Kidney (tissue), 13 donors: ENCODE measurements at regions not wholly inside any gene's neighbourhood (a gene's known extent, or its start where the extent isn't known, plus 50 kb on each side); places are given as distances from the start of the nearest gene placed in this dataset.

Source experiments
- DNase-seq, 5 donors: peaks; one replicate each; pipeline ENCODE4 v3.0.0-alpha.2; 2013 to 2020
- FAIRE-seq: peaks from 2 replicates; lab custom pipeline; 2012; peaks lifted over from hg19 to GRCh38; lab: Jason Lieb, UNC
- H3K27ac ChIP-seq, 2 donors: one replicate each; pipeline ENCODE4 v1.7.0; 2013; ENCODE audit warnings: low read depth in 2 of 2, low read length in 2 of 2, inconsistent platforms in 1 of 2
- H3K27me3 ChIP-seq: one replicate; pipeline ENCODE4 v1.7.1; 2013; ENCODE audit warnings: low read length, inconsistent platforms; ENCODE audit not compliant: control insufficient read depth, insufficient read depth
- H3K36me3 ChIP-seq, 3 donors: one replicate each; pipeline versions ENCODE4 v1.7.0 to v1.7.1; 2013; ENCODE audit warnings: low read length in 3 of 3, control low read depth in 1 of 3, inconsistent platforms in 1 of 3; ENCODE audit not compliant: insufficient read depth in 3 of 3, control insufficient read depth in 2 of 3
- H3K4me1 ChIP-seq, 3 donors: one replicate each; pipeline versions ENCODE4 v1.7.0 to v1.7.1; 2013; ENCODE audit warnings: low read length in 3 of 3, inconsistent platforms in 1 of 3, low read depth in 1 of 3; ENCODE audit not compliant: control insufficient read depth in 2 of 3, insufficient read depth in 2 of 3
- H3K4me3 ChIP-seq, 3 donors: one replicate each; pipeline versions ENCODE4 v1.7.0 to v1.8.1; 2013; ENCODE audit warnings: low read length in 3 of 3, control low read depth in 1 of 3, inconsistent platforms in 1 of 3
- H3K9ac ChIP-seq, 3 donors: one replicate each; pipeline versions ENCODE4 v1.7.0 to v1.7.1; 2013; ENCODE audit warnings: low read length in 3 of 3, control low read depth in 1 of 3, inconsistent platforms in 1 of 3
- H3K9me3 ChIP-seq, 3 donors: one replicate each; pipeline versions ENCODE4 v1.7.0 to v1.7.1; 2013; ENCODE audit warnings: low read length in 3 of 3, control low read depth in 1 of 3, inconsistent platforms in 1 of 3; ENCODE audit not compliant: control insufficient read depth in 2 of 3, insufficient read depth in 1 of 3
- intact Hi-C: fragments of 100-400 bp; cut with DNase I; formaldehyde crosslinking; loops from one replicate; pipeline ENCODE4 v1.11.1; 2022
- TF ChIP-seq, protein P1 (sequence below): IDR thresholded peaks from 3 replicates; pipeline ENCODE4 v1.5.1; 2012; ENCODE audit warnings: mild to moderate bottlenecking, moderate library complexity, borderline replicate concordance; ENCODE audit not compliant: insufficient read depth; ENCODE audit errors: extremely low read depth
- donor health status: control.
- donor health status: control.
- donor health status: control.
- donor health status: control.
- donor health status: control.
- donor health status: DM: yes; HTN: yes; CAD: no.
- donor health status: Normal renal cell carcinoma (clear cell type).

DNA sequence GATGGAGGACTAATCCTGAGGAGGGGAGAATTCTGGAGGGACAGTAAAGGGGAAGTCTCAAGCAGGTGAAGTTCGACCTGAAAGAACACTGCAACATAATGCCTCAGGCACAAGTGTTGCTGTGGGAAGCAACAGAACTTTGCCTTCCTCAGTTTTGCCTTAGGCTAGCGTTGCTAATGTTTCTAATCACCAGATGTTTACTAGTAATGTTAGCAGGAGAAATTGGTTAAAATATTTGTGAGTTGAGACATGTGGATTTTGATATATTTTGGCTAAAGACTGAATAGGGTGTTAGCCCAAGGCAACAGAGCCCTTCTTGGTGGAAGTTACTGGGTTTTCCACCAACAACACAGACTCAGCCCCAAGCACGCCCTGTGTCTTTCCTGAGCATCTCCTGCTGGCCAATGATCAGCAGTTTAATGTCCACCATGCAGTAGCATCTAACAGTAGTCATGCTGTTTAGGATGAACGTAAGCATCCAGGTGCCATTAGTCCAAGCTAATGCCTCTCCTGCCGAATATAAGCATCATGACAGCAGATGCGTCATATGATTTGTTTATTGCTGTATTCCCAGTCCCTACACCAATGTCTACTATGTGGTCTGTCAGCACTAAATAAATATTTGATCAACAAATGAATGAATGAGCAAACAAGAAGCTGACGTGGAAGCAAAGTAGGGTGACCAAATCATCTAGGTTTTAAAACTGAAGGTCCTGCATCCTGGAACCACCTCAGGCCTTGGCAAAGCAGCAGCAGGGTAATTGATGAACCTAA is 511.9 kb upstream of the HTR2A start:
- no peaks in the 10 kb centered on the region for H3K36me3 ChIP-seq
- H3K9me3 ChIP-seq = no peaks in the 10 kb centered on the region
- H3K27ac ChIP-seq = no peak overlapping the region
- no peak for FAIRE-seq
- no peak overlapping the region for H3K9ac ChIP-seq
- TF ChIP-seq, protein P1, sequence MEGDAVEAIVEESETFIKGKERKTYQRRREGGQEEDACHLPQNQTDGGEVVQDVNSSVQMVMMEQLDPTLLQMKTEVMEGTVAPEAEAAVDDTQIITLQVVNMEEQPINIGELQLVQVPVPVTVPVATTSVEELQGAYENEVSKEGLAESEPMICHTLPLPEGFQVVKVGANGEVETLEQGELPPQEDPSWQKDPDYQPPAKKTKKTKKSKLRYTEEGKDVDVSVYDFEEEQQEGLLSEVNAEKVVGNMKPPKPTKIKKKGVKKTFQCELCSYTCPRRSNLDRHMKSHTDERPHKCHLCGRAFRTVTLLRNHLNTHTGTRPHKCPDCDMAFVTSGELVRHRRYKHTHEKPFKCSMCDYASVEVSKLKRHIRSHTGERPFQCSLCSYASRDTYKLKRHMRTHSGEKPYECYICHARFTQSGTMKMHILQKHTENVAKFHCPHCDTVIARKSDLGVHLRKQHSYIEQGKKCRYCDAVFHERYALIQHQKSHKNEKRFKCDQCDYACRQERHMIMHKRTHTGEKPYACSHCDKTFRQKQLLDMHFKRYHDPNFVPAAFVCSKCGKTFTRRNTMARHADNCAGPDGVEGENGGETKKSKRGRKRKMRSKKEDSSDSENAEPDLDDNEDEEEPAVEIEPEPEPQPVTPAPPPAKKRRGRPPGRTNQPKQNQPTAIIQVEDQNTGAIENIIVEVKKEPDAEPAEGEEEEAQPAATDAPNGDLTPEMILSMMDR = no peak
- no peak for DNase-seq
- no peaks in the 10 kb centered on the region for H3K27me3 ChIP-seq
- intact Hi-C loops = no loop called here
- no peak overlapping the region for H3K4me3 ChIP-seq
- no peaks in the 10 kb centered on the region for H3K4me1 ChIP-seq

DNA sequence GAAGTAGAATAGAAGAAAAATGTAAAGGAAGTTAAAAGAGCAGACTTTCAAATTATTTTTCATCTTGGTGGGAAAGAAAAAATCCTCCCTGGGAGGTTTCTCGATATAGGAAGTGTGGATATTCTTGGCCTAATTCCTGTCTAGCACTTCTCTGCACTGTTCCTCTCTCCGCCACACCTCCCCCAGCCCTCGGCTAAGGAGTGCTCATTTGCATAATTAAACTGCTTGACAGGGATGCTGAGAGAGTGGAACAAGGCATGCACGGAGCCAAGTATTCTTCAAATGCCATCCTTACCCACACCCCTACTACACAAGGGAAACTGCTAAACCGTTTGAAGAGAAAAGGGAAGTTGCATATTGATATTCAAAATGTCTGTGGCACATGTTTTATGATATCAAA is 511.0 kb upstream of the HTR2A start:
- H3K4me3 ChIP-seq = no peak overlapping the region
- H3K4me1 ChIP-seq = no peaks in the 10 kb centered on the region
- intact Hi-C loops = no loop called here
- no peaks in the 10 kb centered on the region for H3K36me3 ChIP-seq
- FAIRE-seq = no peak
- no peak overlapping the region for H3K9ac ChIP-seq
- no peak overlapping the region for H3K27ac ChIP-seq
- TF ChIP-seq, protein P1 = no peak
- no peak for DNase-seq
- H3K9me3 ChIP-seq = no peaks in the 10 kb centered on the region
- H3K27me3 ChIP-seq = no peaks in the 10 kb centered on the region

DNA sequence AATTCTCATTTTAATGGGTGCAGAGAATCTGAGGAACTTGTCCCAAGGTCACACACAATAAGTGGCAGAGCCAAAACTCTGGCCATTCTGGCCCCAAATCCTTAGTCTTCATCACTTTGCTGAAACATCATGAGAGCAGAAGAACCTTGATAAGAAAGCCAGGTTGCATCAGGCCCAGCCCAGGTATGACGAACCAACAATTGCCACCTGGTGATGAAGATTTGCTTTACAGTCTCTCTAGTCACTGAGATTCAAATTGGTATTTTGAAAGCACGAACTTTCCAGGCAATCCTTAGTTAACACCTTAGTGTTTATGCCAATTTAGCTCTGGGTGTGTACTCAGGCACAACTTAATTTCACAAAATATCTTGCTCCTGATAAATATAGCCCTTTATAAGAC is 502.7 kb upstream of the HTR2A start:
- H3K9me3 ChIP-seq = no peaks in the 10 kb centered on the region
- FAIRE-seq = no peak
- TF ChIP-seq, protein P1 = no peak
- no peaks in the 10 kb centered on the region for H3K4me1 ChIP-seq
- H3K27ac ChIP-seq = no peak overlapping the region
- intact Hi-C loops = no loop called here
- no peak overlapping the region for H3K9ac ChIP-seq
- no peaks in the 10 kb centered on the region for H3K36me3 ChIP-seq
- H3K27me3 ChIP-seq = no peaks in the 10 kb centered on the region
- no peak overlapping the region for H3K4me3 ChIP-seq
- DNase-seq = no peak

DNA sequence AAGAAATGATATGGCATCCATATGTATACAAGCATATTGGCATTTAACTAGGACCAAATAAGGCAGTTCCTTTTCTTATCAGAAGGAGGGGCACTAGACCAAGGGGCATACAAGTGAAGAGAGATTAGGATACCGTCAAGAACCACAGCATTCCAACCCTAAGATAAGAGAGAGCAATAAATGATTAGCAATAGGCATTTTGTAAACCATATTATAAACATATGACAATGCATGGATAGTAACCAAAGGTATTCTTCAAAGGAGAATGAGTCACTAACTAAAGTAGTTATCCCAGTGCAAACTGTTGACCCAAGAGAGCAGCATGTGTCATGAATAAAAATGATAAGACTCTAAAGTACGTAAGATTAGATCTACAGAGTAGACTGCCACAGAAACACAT is 500.9 kb upstream of the HTR2A start:
- DNase-seq (no peak), FAIRE-seq (no peak)
- Histone ChIP-seq H3K27ac (no peak overlapping the region), H3K4me3 (no peak overlapping the region), H3K36me3 (no peaks in the 10 kb centered on the region), H3K27me3 (no peaks in the 10 kb centered on the region), H3K9ac (no peak overlapping the region), H3K4me1 (no peaks in the 10 kb centered on the region), H3K9me3 (no peaks in the 10 kb centered on the region)
- TF ChIP-seq, protein P1 = no peak
- intact Hi-C loops = no loop called here
